NCI-H2171 (cell line): ENCODE measurements at regions not wholly inside any gene's neighbourhood (a gene's known extent, or its start where the extent isn't known, plus 50 kb on each side); places are given as distances from the start of the nearest gene placed in this dataset.

ENCODE experiments used
- DNase-seq: peaks from one replicate; lab custom pipeline; 2025; lab: John Stamatoyannopoulos, UW

- no peak for DNase-seq
Observed at GRCh38 chr19:28846094-28846812, 366.7 kb downstream of the UQCRFS1 start.

GRCh38 chr19:28843761-28844492, 369.0 kb downstream of the UQCRFS1 start:
- DNase-seq, result no peak

GRCh38 chr19:28841531-28841930, 371.4 kb downstream of the UQCRFS1 start:
- DNase-seq, result no peak

GRCh38 chr19:28840891-28841290, 372.1 kb downstream of the UQCRFS1 start:
- no peak for DNase-seq

GRCh38 chr19:28839455-28839854, 373.5 kb downstream of the UQCRFS1 start:
- DNase-seq, result no peak

GRCh38 chr19:28838909-28839308, 374.0 kb downstream of the UQCRFS1 start:
- no peak for DNase-seq

- no peak for DNase-seq
Observed at GRCh38 chr19:28836421-28836820, 376.5 kb downstream of the UQCRFS1 start.

GRCh38 chr19:28834996-28835395, 378.0 kb downstream of the UQCRFS1 start:
- DNase-seq, result no peak

GRCh38 chr19:28831462-28831861, 381.5 kb downstream of the UQCRFS1 start:
- no peak for DNase-seq

- no peak for DNase-seq
Observed at GRCh38 chr19:28829762-28830161, 383.2 kb downstream of the UQCRFS1 start.

- no peak for DNase-seq
Observed at GRCh38 chr19:28829359-28829758, 383.6 kb downstream of the UQCRFS1 start.

GRCh38 chr19:28828276-28828870, 384.6 kb downstream of the UQCRFS1 start:
- DNase-seq, result no peak

- no peak for DNase-seq
Observed at GRCh38 chr19:28827382-28827781, 385.6 kb downstream of the UQCRFS1 start.

GRCh38 chr19:28823338-28823961, 389.5 kb downstream of the UQCRFS1 start:
- DNase-seq, result no peak

- no peak for DNase-seq
Observed at GRCh38 chr19:28820289-28820688, 392.7 kb downstream of the UQCRFS1 start.

GRCh38 chr19:28815257-28815656, 397.7 kb downstream of the UQCRFS1 start:
- DNase-seq, result no peak

- DNase-seq, result no peak
Observed at GRCh38 chr19:28794301-28794700, 418.6 kb downstream of the UQCRFS1 start.

- no peak for DNase-seq
Observed at GRCh38 chr19:28793391-28794168, 419.4 kb downstream of the UQCRFS1 start.

- peak; percentile 2 for DNase-seq
Observed at GRCh38 chr19:28785971-28786370, 427.0 kb downstream of the UQCRFS1 start.

GRCh38 chr19:28764066-28764465, 448.9 kb downstream of the UQCRFS1 start:
- DNase-seq, result no peak

GRCh38 chr19:28746478-28746877, 466.5 kb downstream of the UQCRFS1 start:
- DNase-seq, result no peak

- no peak for DNase-seq
Observed at GRCh38 chr19:28744943-28745342, 468.0 kb downstream of the UQCRFS1 start.
